ENCODE measurements at regions not wholly inside any gene's neighbourhood (a gene's known extent, or its start where the extent isn't known, plus 50 kb on each side); places are given as distances from the start of the nearest gene placed in this dataset.

- no TSS peak for BruUV-seq (replicated peaks)
These were observed 90.3 kb upstream of the EGFLAM start for GRCh38 chr5:38168029-38168428.

GRCh38 chr5:38167562-38167996 is 90.8 kb upstream of the EGFLAM start:
- POLR2A ChIA-PET, result no interaction called here
- no peaks in the 10 kb centered on the region for H3K9me2 ChIP-seq (ENCODE audit: insufficient read depth, low read length)
- no peak for TF ChIP-seq EZH2phosphoT487 (IDR thresholded peaks at IDR 0.05; ENCODE audit: borderline replicate concordance, low read depth, low read length)
- TF ChIP-seq CTCF (conservative IDR thresholded peaks at IDR 0.05; ENCODE audit: low read length), result no peak
- H3K4me3 ChIP-seq (ENCODE audit: low read depth, low read length, poor library complexity, severe bottlenecking), result no peak overlapping the region
- no peak overlapping the region for H2AFZ ChIP-seq (ENCODE audit: low read length)
- H3K9me3 ChIP-seq (ENCODE audit: low read length), result no peaks in the 10 kb centered on the region
- no peak overlapping the region for H3K27ac ChIP-seq (ENCODE audit: low read depth, low read length, poor library complexity, severe bottlenecking)
- no peaks in the 10 kb centered on the region for H3K79me2 ChIP-seq (ENCODE audit: insufficient read depth, low read depth, low read length)
- CTCF ChIA-PET (ENCODE audit: unreplicated experiment), result no interaction called here
- no peaks in the 10 kb centered on the region for H3K4me1 ChIP-seq (ENCODE audit: insufficient read depth, low read length, poor library complexity, severe bottlenecking)
- no peak for DNase-seq (ENCODE audit: low spot score)
- no peaks in the 10 kb centered on the region for H4K20me1 ChIP-seq (ENCODE audit: insufficient read depth, low read length)
- H3K36me3 ChIP-seq (ENCODE audit: insufficient read depth, low read length), result no peaks in the 10 kb centered on the region
- intact Hi-C loops (cut with micrococcal nuclease; ENCODE audit: unreplicated experiment), result no loop called here
- BruUV-seq (replicated peaks), result no TSS peak
- H3K4me2 ChIP-seq (ENCODE audit: low read length), result no peak overlapping the region

More at GRCh38 chr5:38168029-38168428, 90.3 kb upstream of the EGFLAM start:
- DNase-seq (ENCODE audit: low spot score), result no peak
- H3K27ac ChIP-seq (ENCODE audit: low read depth, low read length, poor library complexity, severe bottlenecking), result no peak overlapping the region
- no peaks in the 10 kb centered on the region for H4K20me1 ChIP-seq (ENCODE audit: insufficient read depth, low read length)
- H3K36me3 ChIP-seq (ENCODE audit: insufficient read depth, low read length), result no peaks in the 10 kb centered on the region
- no peaks in the 10 kb centered on the region for H3K79me2 ChIP-seq (ENCODE audit: insufficient read depth, low read depth, low read length)
- H3K9me2 ChIP-seq (ENCODE audit: insufficient read depth, low read length), result no peaks in the 10 kb centered on the region
- H3K9me3 ChIP-seq (ENCODE audit: low read length), result no peaks in the 10 kb centered on the region
- H3K4me1 ChIP-seq (ENCODE audit: insufficient read depth, low read length, poor library complexity, severe bottlenecking), result no peaks in the 10 kb centered on the region
- TF ChIP-seq CTCF (conservative IDR thresholded peaks at IDR 0.05; ENCODE audit: low read length), result no peak
- TF ChIP-seq EZH2phosphoT487 (IDR thresholded peaks at IDR 0.05; ENCODE audit: borderline replicate concordance, low read depth, low read length), result no peak
- intact Hi-C loops (cut with micrococcal nuclease; ENCODE audit: unreplicated experiment), result no loop called here
- no peak overlapping the region for H2AFZ ChIP-seq (ENCODE audit: low read length)
- POLR2A ChIA-PET, result no interaction called here
- CTCF ChIA-PET (ENCODE audit: unreplicated experiment), result no interaction called here
- no peak overlapping the region for H3K4me3 ChIP-seq (ENCODE audit: low read depth, low read length, poor library complexity, severe bottlenecking)
- H3K4me2 ChIP-seq (ENCODE audit: low read length), result no peak overlapping the region

- H3K4me3 ChIP-seq (ENCODE audit: low read depth, low read length, poor library complexity, severe bottlenecking), result no peak overlapping the region
- no peak overlapping the region for H3K4me2 ChIP-seq (ENCODE audit: low read length)
- no peak overlapping the region for H3K27ac ChIP-seq (ENCODE audit: low read depth, low read length, poor library complexity, severe bottlenecking)
- no peaks in the 10 kb centered on the region for H3K36me3 ChIP-seq (ENCODE audit: insufficient read depth, low read length)
- no peaks in the 10 kb centered on the region for H3K4me1 ChIP-seq (ENCODE audit: insufficient read depth, low read length, poor library complexity, severe bottlenecking)
- CTCF ChIA-PET (ENCODE audit: unreplicated experiment), result no interaction called here
- H3K9me3 ChIP-seq (ENCODE audit: low read length), result no peaks in the 10 kb centered on the region
- intact Hi-C loops (cut with micrococcal nuclease; ENCODE audit: unreplicated experiment), result no loop called here
- no peaks in the 10 kb centered on the region for H4K20me1 ChIP-seq (ENCODE audit: insufficient read depth, low read length)
- no peak overlapping the region for H2AFZ ChIP-seq (ENCODE audit: low read length)
- TF ChIP-seq CTCF (conservative IDR thresholded peaks at IDR 0.05; ENCODE audit: low read length) (no peak), EZH2phosphoT487 (IDR thresholded peaks at IDR 0.05; ENCODE audit: borderline replicate concordance, low read depth, low read length) (no peak)
- BruUV-seq (replicated peaks), result no TSS peak
- no peaks in the 10 kb centered on the region for H3K79me2 ChIP-seq (ENCODE audit: insufficient read depth, low read depth, low read length)
- H3K9me2 ChIP-seq (ENCODE audit: insufficient read depth, low read length), result no peaks in the 10 kb centered on the region
- DNase-seq (ENCODE audit: low spot score), result no peak
- POLR2A ChIA-PET, result no interaction called here
These were observed 91.5 kb upstream of the EGFLAM start for GRCh38 chr5:38166832-38167231.

Data from OCI-LY7 (cell line).